Pancreas (tissue), 10 donors: ENCODE measurements at regions not wholly inside any gene's neighbourhood (a gene's known extent, or its start where the extent isn't known, plus 50 kb on each side); places are given as distances from the start of the nearest gene placed in this dataset.

Experiments used
- ATAC-seq, 4 donors: fragments of 200-7000 bp; cut with Tn5 transposase; one replicate each; pipeline versions ENCODE4 v1.8.0 to v1.9.1; 2020; ENCODE audit warnings: mild to moderate bottlenecking in 4 of 4, moderate library complexity in 4 of 4
- DNase-seq, 6 donors: peaks; one replicate each; pipeline ENCODE4 v3.0.0-alpha.2; 2020
- FAIRE-seq: peaks from 2 replicates; lab custom pipeline; 2012; peaks lifted over from hg19 to GRCh38; lab: Jason Lieb, UNC
- H3K27ac ChIP-seq, 4 donors: fragments of 200-600 bp; sonication (generic); 1 replicate in 3 of 4; 2 replicates in 1 of 4; pipeline versions ENCODE4 v1.5.0 to v1.8.0; 2020
- H3K27me3 ChIP-seq, 4 donors: fragments of 200-600 bp; one replicate each; pipeline ENCODE4 v1.8.0; 2021
- H3K36me3 ChIP-seq, 3 donors: fragments of 200-600 bp; sonication (generic) in 1 of 3; one replicate each; pipeline versions ENCODE4 v1.5.0 to v1.8.0; 2020 to 2021
- H3K4me1 ChIP-seq, 3 donors: fragments of 200-600 bp; one replicate each; pipeline ENCODE4 v1.8.0; 2021
- H3K4me3 ChIP-seq, 4 donors: fragments of 200-600 bp; sonication (generic) in 2 of 4; one replicate each; pipeline versions ENCODE4 v1.5.0 to v1.8.0; 2020 to 2021
- H3K9me3 ChIP-seq, 4 donors: fragments of 200-600 bp; one replicate each; pipeline ENCODE4 v1.8.0; 2021
- WGBS, 2 donors: extraction: QIAGEN DNeasy Blood & Tissue Kit; methylation state at CpG; one replicate each; pipeline ENCODE4 v1.1.7; 2013; 5-methylcytosine and 5-hydroxymethylcytosine counted together
- intact Hi-C, 3 donors: fragments of 100-400 bp; cut with DNase I; formaldehyde crosslinking; loops; one replicate each; pipeline versions ENCODE4 v1.11.1 to v1.14.2; 2022
- TF ChIP-seq, protein P1 (sequence below), 4 donors: fragments of 200-600 bp; sonication (generic) in 3 of 4; IDR thresholded peaks; one replicate each; pipeline versions ENCODE4 v1.5.0 to v1.8.0; 2021; ENCODE audit warnings: antibody characterized with exemption in 4 of 4
- donor health status: healthy with polysubstance abuse.
- donor health status: DM: no; HTN: no; CAD: no; lungs with moderate emphysema.
- donor health status: DM: no; HTN: no; CAD: no.
- donor health status: control.
- donor health status: control.
- donor health status: Bipolar disorder and iron deficiency.
- donor health status: DM: yes; HTN: yes; CAD: no.
- donor health status: DM: no; HTN: no; CAD: no.
- donor health status: DM: no; HTN: no; CAD: no.
- donor health status: DM: yes; HTN: yes; CAD: no.

- DNase-seq (no peak), FAIRE-seq (no peak), ATAC-seq (no peak)
- no peak overlapping the region for H3K27ac ChIP-seq
- WGBS, 2 donors: 51 to 56% methylated on average over 3 of the region's 3 CpGs
- no peaks in the 10 kb centered on the region for H3K27me3 ChIP-seq
- TF ChIP-seq, protein P1, sequence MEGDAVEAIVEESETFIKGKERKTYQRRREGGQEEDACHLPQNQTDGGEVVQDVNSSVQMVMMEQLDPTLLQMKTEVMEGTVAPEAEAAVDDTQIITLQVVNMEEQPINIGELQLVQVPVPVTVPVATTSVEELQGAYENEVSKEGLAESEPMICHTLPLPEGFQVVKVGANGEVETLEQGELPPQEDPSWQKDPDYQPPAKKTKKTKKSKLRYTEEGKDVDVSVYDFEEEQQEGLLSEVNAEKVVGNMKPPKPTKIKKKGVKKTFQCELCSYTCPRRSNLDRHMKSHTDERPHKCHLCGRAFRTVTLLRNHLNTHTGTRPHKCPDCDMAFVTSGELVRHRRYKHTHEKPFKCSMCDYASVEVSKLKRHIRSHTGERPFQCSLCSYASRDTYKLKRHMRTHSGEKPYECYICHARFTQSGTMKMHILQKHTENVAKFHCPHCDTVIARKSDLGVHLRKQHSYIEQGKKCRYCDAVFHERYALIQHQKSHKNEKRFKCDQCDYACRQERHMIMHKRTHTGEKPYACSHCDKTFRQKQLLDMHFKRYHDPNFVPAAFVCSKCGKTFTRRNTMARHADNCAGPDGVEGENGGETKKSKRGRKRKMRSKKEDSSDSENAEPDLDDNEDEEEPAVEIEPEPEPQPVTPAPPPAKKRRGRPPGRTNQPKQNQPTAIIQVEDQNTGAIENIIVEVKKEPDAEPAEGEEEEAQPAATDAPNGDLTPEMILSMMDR (IDR thresholded peaks at IDR 0.05): no peak
- intact Hi-C loops: no loop called here
- no peaks in the 10 kb centered on the region for H3K36me3 ChIP-seq
- H3K9me3 ChIP-seq: no peaks in the 10 kb centered on the region
- no peak overlapping the region for H3K4me3 ChIP-seq
- no peaks in the 10 kb centered on the region for H3K4me1 ChIP-seq
Measured at GRCh38 chr10:6774406-6774805, 194.3 kb upstream of the PRKCQ start.

GRCh38 chr10:6771331-6771730 is 191.3 kb upstream of the PRKCQ start:
- DNase-seq (no peak), ATAC-seq (no peak), FAIRE-seq (no peak)
- TF ChIP-seq, protein P1 (IDR thresholded peaks at IDR 0.05): no peak
- intact Hi-C loops: no loop called here
- H3K27ac ChIP-seq: no peak overlapping the region
- no peaks in the 10 kb centered on the region for H3K36me3 ChIP-seq
- no peaks in the 10 kb centered on the region for H3K9me3 ChIP-seq
- H3K4me3 ChIP-seq: no peak overlapping the region
- 73 to 85% methylated on average over 3 of the region's 3 CpGs for WGBS, 2 donors
- no peaks in the 10 kb centered on the region for H3K27me3 ChIP-seq
- H3K4me1 ChIP-seq: no peaks in the 10 kb centered on the region

- ATAC-seq (no peak), FAIRE-seq (no peak), DNase-seq (no peak)
- no peaks in the 10 kb centered on the region for H3K4me1 ChIP-seq
- H3K4me3 ChIP-seq: no peak overlapping the region
- H3K36me3 ChIP-seq: no peaks in the 10 kb centered on the region
- H3K9me3 ChIP-seq: no peaks in the 10 kb centered on the region
- intact Hi-C loops: no loop called here
- H3K27ac ChIP-seq: no peak overlapping the region
- TF ChIP-seq, protein P1 (IDR thresholded peaks at IDR 0.05): no peak
- WGBS, 2 donors: 42 to 55% methylated on average over 6 of the region's 6 CpGs
- no peaks in the 10 kb centered on the region for H3K27me3 ChIP-seq
Measured at GRCh38 chr10:6770846-6771245, 190.8 kb upstream of the PRKCQ start.

GRCh38 chr10:6769704-6770417 is 189.8 kb upstream of the PRKCQ start:
- DNase-seq (no peak), ATAC-seq (no peak), FAIRE-seq (no peak)
- Histone ChIP-seq H3K4me1 (no peaks in the 10 kb centered on the region), H3K27ac (no peak overlapping the region), H3K36me3 (no peaks in the 10 kb centered on the region), H3K4me3 (no peak overlapping the region), H3K9me3 (no peaks in the 10 kb centered on the region), H3K27me3 (no peaks in the 10 kb centered on the region)
- intact Hi-C loops: no loop called here
- TF ChIP-seq, protein P1 (IDR thresholded peaks at IDR 0.05): no peak
- 59 to 82% methylated on average over 6 of the region's 6 CpGs for WGBS, 2 donors

GRCh38 chr10:6766131-6766801 is 186.2 kb upstream of the PRKCQ start:
- no peaks in the 10 kb centered on the region for H3K36me3 ChIP-seq
- intact Hi-C loops: no loop called here
- DNase-seq: no peak
- WGBS, 2 donors: 54 to 69% methylated on average over 11 of the region's 11 CpGs
- peak; percentile 20 for FAIRE-seq
- H3K4me3 ChIP-seq: no peak overlapping the region
- no peaks in the 10 kb centered on the region for H3K27me3 ChIP-seq
- TF ChIP-seq, protein P1 (IDR thresholded peaks at IDR 0.05): no peak
- no peaks in the 10 kb centered on the region for H3K4me1 ChIP-seq
- ATAC-seq: no peak
- no peak overlapping the region for H3K27ac ChIP-seq
- no peaks in the 10 kb centered on the region for H3K9me3 ChIP-seq
